GM12872 (cell line): ENCODE measurements at regions not wholly inside any gene's neighbourhood (a gene's known extent, or its start where the extent isn't known, plus 50 kb on each side); places are given as distances from the start of the nearest gene placed in this dataset.

Experiments
- TF ChIP-seq, protein P1 (sequence below): IDR thresholded peaks from 3 replicates; pipeline ENCODE4 v1.5.1; 2011; ENCODE audit warnings: low read depth, mild to moderate bottlenecking, low read length, moderate library complexity; ENCODE audit not compliant: insufficient read depth

DNA sequence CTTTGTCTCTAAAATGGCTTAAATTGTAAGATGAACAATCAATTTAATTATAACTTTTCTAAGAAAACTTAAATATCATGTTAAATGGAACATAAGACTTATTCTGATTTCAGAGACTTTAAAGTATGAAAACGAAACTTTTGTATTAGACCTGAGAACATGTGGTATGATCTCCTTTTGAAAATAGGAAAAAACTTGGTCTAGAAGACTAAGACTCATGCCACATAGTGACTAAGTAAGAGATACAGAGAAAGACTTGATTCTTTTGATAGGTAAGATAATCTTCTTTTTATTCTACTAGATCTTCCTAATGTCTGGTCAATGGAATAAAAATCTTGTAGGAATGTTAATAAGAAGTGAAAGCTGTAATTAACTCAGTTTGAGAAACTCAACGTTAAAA, 326.3 kb upstream of the GRIA3 start:
- TF ChIP-seq, protein P1, sequence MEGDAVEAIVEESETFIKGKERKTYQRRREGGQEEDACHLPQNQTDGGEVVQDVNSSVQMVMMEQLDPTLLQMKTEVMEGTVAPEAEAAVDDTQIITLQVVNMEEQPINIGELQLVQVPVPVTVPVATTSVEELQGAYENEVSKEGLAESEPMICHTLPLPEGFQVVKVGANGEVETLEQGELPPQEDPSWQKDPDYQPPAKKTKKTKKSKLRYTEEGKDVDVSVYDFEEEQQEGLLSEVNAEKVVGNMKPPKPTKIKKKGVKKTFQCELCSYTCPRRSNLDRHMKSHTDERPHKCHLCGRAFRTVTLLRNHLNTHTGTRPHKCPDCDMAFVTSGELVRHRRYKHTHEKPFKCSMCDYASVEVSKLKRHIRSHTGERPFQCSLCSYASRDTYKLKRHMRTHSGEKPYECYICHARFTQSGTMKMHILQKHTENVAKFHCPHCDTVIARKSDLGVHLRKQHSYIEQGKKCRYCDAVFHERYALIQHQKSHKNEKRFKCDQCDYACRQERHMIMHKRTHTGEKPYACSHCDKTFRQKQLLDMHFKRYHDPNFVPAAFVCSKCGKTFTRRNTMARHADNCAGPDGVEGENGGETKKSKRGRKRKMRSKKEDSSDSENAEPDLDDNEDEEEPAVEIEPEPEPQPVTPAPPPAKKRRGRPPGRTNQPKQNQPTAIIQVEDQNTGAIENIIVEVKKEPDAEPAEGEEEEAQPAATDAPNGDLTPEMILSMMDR = no peak

DNA sequence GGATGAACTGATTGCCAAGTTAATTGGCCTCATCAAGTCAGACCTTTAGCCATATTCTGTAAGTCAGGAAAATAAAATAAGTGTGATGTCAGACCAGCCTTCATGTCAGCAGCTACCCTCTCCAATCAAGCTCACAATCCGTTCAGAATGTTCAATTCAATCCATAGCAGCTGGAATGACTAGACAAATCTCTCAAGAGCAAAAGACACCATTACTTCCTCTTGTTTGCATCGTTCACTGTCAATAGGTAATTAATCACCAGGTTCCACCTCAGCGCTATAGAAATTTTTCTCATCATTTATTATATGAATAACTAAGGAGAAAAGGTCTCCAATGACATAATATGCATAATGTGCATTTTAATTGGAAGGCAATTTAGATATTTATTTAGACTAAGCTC, 321.0 kb upstream of the GRIA3 start:
- TF ChIP-seq, protein P1 = no peak

DNA sequence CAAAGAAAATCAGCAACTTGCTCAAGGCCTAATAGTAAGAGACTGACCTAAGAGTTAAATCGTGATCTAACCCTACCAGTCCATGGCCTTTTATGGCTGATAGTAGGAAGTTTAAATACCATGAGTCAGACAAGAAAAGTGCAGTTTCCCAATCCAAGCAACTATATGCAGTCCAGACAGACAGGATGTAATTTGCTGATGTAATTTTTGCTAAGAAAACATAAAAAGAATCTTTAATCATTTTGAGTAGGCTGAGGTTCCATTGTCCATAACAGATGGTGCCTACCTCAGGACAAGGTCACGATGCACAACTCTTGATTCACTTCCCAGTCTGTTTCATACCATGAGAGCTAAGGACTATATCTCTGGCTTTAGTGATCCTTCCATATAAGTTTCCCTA, 317.5 kb upstream of the GRIA3 start:
- TF ChIP-seq, protein P1 = no peak

DNA sequence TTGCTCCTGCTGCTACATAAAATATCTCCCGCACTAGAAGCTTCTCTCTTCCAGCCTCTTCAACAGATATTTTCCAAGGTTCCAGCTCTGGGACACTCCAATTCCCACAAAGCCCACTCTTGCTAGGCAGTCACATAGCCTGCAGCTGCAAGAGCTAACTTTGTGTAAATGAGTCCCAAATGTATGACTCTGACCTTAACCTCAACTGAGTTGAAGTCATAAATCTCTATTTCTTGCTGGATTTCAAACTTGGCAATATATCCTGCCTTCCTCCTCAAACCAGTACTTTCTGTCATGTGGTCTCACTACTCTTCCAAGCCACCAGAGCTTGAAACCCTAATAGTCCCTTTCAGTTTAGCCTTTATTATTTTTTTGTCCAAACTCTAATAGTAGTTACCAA, 315.4 kb upstream of the GRIA3 start:
- TF ChIP-seq, protein P1 = no peak

DNA sequence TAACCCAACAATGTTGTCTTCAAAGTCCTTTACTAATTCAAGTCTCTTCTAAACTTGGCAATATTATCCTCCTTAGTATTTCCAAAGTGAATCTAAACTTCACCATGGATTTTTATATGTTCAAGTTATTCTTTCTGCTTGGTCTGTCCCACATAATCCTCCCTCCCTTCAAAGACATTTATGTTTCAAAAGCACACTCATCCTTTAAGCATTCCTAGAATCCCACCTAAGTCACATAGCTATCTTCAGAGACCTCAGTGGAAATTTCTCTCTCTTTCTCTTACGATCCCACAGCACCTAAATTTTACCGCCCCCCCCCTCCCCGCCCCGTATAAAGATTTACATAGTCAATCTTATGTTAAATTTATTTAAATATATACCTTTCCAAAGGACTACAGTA, 314.9 kb upstream of the GRIA3 start:
- TF ChIP-seq, protein P1 = no peak

DNA sequence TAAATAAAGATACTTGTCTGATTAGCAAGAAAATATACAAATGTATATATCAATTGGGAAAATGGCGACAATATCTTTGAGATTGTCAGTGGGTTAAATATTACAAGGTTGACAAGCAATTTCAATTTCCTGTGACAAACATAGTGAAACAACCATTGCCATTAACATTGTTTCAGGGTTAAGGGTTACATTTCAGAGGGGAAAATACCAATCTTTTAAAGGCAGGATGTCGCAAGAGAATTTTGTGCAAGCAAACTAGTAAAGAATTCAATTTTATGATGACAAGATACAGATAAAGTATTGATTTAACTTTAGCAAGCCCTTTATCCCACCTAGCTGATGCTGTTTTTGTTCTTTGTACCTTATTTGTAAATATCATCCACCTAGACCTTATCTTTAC, 305.8 kb upstream of the GRIA3 start:
- TF ChIP-seq, protein P1 = no peak

DNA sequence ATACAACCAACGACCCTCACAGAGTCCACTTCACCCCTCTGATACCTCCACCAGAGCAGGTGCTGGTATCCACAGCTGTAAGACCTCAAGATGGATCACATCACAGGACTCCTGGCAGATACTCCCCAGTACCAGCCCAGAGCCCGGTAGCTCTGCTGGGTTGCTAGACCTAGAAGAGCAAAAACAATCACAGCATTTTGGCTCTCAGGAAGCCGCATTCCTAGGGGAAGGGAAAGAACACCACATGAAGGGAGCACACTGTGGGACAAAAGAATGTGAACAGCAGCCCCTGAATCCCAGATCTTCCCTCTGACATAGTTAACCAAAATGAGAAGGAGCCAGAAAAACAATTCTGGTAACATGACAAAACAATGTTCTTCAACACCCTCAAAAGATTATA, 303.1 kb upstream of the GRIA3 start:
- TF ChIP-seq, protein P1 = no peak

DNA sequence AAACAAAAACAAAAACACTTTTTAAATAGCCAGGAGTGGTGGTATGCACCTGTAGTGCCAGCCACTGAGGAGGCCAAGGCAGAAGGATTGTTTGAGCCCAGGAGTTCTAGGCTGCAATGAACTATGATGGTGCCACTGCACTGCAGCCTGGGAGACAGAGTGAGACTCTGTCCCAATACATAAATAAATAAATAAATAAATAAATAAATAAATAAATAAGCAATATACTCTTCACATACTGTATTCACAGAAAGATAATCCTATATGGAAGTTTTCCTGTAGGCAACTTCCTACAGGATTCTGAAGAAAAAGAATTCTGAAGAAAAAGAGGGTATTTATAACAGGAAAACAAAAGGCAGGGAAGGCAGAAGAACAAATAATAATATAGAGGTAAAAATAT, 293.3 kb upstream of the GRIA3 start:
- TF ChIP-seq, protein P1 = no peak
